T-helper 1 cell treated with Interleukin-12 subunit alpha and Interleukin-12 subunit beta and Interleukin-4 antibody, amounts not matched to agents 30 μg/mL and 1 μg/mL, for 36 hours (primary cell): ENCODE measurements at regions not wholly inside any gene's neighbourhood (a gene's known extent, or its start where the extent isn't known, plus 50 kb on each side); places are given as distances from the start of the nearest gene placed in this dataset.
"Not testable (repeated sequence)": the region's sequence is repeated elsewhere in the genome, so short reads cannot be mapped to it uniquely, and the experiment has no call there.

ENCODE experiments used
- H3K27ac Mint-ChIP-seq: one replicate; pipeline ENCODE4 v1.8.0; 2021; ENCODE audit warnings: mild to moderate bottlenecking, mixed read lengths
- H3K27me3 Mint-ChIP-seq: one replicate; pipeline ENCODE4 v1.8.0; 2021; ENCODE audit warnings: low read depth, mixed read lengths
- H3K36me3 Mint-ChIP-seq: one replicate; pipeline ENCODE4 v1.8.0; 2021; ENCODE audit warnings: low read depth, mixed read lengths
- H3K4me1 Mint-ChIP-seq: one replicate; pipeline ENCODE4 v1.8.0; 2021; ENCODE audit warnings: low read depth, mixed read lengths
- H3K4me3 Mint-ChIP-seq: one replicate; pipeline ENCODE4 v1.8.0; 2021; ENCODE audit warnings: mild to moderate bottlenecking, moderate library complexity, mixed read lengths
- H3K9me3 Mint-ChIP-seq: one replicate; pipeline ENCODE4 v1.8.0; 2021; ENCODE audit warnings: mixed read lengths

GRCh38 chr6:58237124-58237523 lies 919.7 kb downstream of the PRIM2 start:
- peaks cover 29% of the 10 kb centered on the region for H3K9me3 Mint-ChIP-seq
- not testable (repeated sequence) for H3K4me3 Mint-ChIP-seq, H3K36me3 Mint-ChIP-seq, H3K4me1 Mint-ChIP-seq, H3K27ac Mint-ChIP-seq, H3K27me3 Mint-ChIP-seq

GRCh38 chr6:58238421-58238820 lies 921.0 kb downstream of the PRIM2 start:
- not testable (repeated sequence) for H3K27me3 Mint-ChIP-seq, H3K4me1 Mint-ChIP-seq, H3K27ac Mint-ChIP-seq, H3K4me3 Mint-ChIP-seq, H3K36me3 Mint-ChIP-seq
- H3K9me3 Mint-ChIP-seq = peaks cover 22% of the 10 kb centered on the region

- not testable (repeated sequence) for H3K4me1 Mint-ChIP-seq, H3K36me3 Mint-ChIP-seq, H3K27me3 Mint-ChIP-seq, H3K4me3 Mint-ChIP-seq, H3K27ac Mint-ChIP-seq
- peaks cover 65% of the 10 kb centered on the region for H3K9me3 Mint-ChIP-seq
Measured at GRCh38 chr6:58257625-58258024, 940.2 kb downstream of the PRIM2 start.

- Mint-ChIP-seq H3K36me3 (no peaks in the 10 kb centered on the region), H3K27ac (no peak overlapping the region), H3K9me3 (peaks cover 16% of the 10 kb centered on the region), H3K4me1 (no peaks in the 10 kb centered on the region), H3K27me3 (no peaks in the 10 kb centered on the region), H3K4me3 (no peak overlapping the region)
Measured at GRCh38 chr6:58290177-58290576, 972.7 kb downstream of the PRIM2 start.

GRCh38 chr6:58291319-58291718 lies 973.9 kb downstream of the PRIM2 start:
- peaks cover 16% of the 10 kb centered on the region for H3K9me3 Mint-ChIP-seq
- H3K36me3 Mint-ChIP-seq, H3K4me3 Mint-ChIP-seq, H3K27ac Mint-ChIP-seq, H3K27me3 Mint-ChIP-seq, H3K4me1 Mint-ChIP-seq: not testable (repeated sequence)

GRCh38 chr6:58307901-58308300 lies 990.5 kb downstream of the PRIM2 start:
- not testable (repeated sequence) for H3K9me3 Mint-ChIP-seq, H3K4me3 Mint-ChIP-seq, H3K4me1 Mint-ChIP-seq, H3K36me3 Mint-ChIP-seq, H3K27ac Mint-ChIP-seq, H3K27me3 Mint-ChIP-seq

GRCh38 chr6:58332108-58332507 lies 1014.7 kb downstream of the PRIM2 start:
- H3K4me1 Mint-ChIP-seq, H3K27me3 Mint-ChIP-seq, H3K27ac Mint-ChIP-seq, H3K36me3 Mint-ChIP-seq, H3K4me3 Mint-ChIP-seq: not testable (repeated sequence)
- peaks cover 13% of the 10 kb centered on the region for H3K9me3 Mint-ChIP-seq

- peaks cover 21% of the 10 kb centered on the region for H3K9me3 Mint-ChIP-seq
- H3K36me3 Mint-ChIP-seq, H3K4me3 Mint-ChIP-seq, H3K4me1 Mint-ChIP-seq, H3K27ac Mint-ChIP-seq, H3K27me3 Mint-ChIP-seq: not testable (repeated sequence)
Measured at GRCh38 chr6:58342287-58342686, 1024.9 kb downstream of the PRIM2 start.

- not testable (repeated sequence) for H3K27me3 Mint-ChIP-seq, H3K36me3 Mint-ChIP-seq, H3K4me1 Mint-ChIP-seq, H3K4me3 Mint-ChIP-seq, H3K27ac Mint-ChIP-seq
- peaks cover 21% of the 10 kb centered on the region for H3K9me3 Mint-ChIP-seq
Measured at GRCh38 chr6:58347534-58347933, 1030.1 kb downstream of the PRIM2 start.

- H3K4me3 Mint-ChIP-seq, H3K4me1 Mint-ChIP-seq, H3K27me3 Mint-ChIP-seq, H3K27ac Mint-ChIP-seq, H3K36me3 Mint-ChIP-seq: not testable (repeated sequence)
- peaks cover 13% of the 10 kb centered on the region for H3K9me3 Mint-ChIP-seq
Measured at GRCh38 chr6:58351619-58352018, 1034.2 kb downstream of the PRIM2 start.

- H3K4me1 Mint-ChIP-seq, H3K27me3 Mint-ChIP-seq, H3K4me3 Mint-ChIP-seq, H3K9me3 Mint-ChIP-seq, H3K36me3 Mint-ChIP-seq, H3K27ac Mint-ChIP-seq: not testable (repeated sequence)
Measured at GRCh38 chr6:58358452-58358851, 1041.0 kb downstream of the PRIM2 start.

GRCh38 chr6:58365856-58366255 lies 1048.4 kb downstream of the PRIM2 start:
- H3K36me3 Mint-ChIP-seq, H3K27ac Mint-ChIP-seq, H3K27me3 Mint-ChIP-seq, H3K4me1 Mint-ChIP-seq, H3K4me3 Mint-ChIP-seq: not testable (repeated sequence)
- peaks cover 22% of the 10 kb centered on the region for H3K9me3 Mint-ChIP-seq

GRCh38 chr6:58406659-58407058 lies 1089.2 kb downstream of the PRIM2 start:
- H3K9me3 Mint-ChIP-seq = peaks cover 42% of the 10 kb centered on the region
- H3K27ac Mint-ChIP-seq, H3K36me3 Mint-ChIP-seq, H3K4me1 Mint-ChIP-seq, H3K27me3 Mint-ChIP-seq, H3K4me3 Mint-ChIP-seq: not testable (repeated sequence)

GRCh38 chr6:58419321-58419720 lies 1101.9 kb downstream of the PRIM2 start:
- Mint-ChIP-seq H3K27me3 (no peaks in the 10 kb centered on the region), H3K4me3 (no peak overlapping the region), H3K4me1 (no peaks in the 10 kb centered on the region), H3K27ac (no peak overlapping the region), H3K36me3 (no peaks in the 10 kb centered on the region), H3K9me3 (peaks cover 48% of the 10 kb centered on the region)
